ENCODE measurements at regions not wholly inside any gene's neighbourhood (a gene's known extent, or its start where the extent isn't known, plus 50 kb on each side); places are given as distances from the start of the nearest gene placed in this dataset.

DNA sequence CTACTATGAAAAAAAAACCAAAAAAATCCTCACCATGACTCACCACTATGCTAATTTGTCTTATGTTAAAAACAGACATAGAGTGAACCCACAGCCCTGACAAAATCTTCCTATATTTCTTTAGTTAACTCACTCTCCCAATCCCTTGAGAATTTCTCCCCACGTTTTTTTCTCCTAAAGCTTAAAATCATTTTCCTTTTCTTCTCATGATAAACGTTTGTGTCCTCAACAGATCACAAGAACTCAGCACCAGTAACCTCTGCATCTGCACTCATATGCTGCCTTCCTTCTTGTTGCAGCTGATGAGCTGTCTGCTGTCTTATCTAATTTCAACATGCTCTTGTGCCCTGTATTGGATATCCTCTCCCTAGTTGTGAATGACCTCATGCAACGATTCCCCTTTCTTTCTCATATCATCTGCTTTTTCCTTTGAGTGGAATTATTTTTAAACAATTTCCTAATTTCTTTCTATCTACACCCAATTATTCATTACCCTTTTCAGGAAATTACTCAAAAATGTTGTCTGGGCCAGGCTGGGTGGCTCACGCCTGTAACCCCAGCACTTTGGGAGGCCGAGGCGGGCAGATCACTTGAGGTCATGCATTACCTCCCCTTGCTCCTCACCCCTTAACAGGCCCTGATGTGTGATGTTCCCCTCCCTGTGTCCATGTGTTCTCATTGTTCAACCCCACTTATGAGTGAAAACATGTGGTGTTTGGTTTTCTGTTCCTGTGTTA is 427.5 kb upstream of the MGAT4C start:
- Histone ChIP-seq H3K9me1 (replicated peaks; ENCODE audit: control insufficient read depth, extremely low read depth, insufficient read depth, low read length) (no peaks in the 10 kb centered on the region), H3K4me2 (ENCODE audit: insufficient read depth, low read length) (no peak overlapping the region), H3K36me3 (ENCODE audit: control insufficient read depth in 2 of 2, extremely low read depth in 1 of 2, insufficient read depth in 2 of 2, low read length in 2 of 2) (no peaks in the 10 kb centered on the region), H3K79me2 (ENCODE audit: control insufficient read depth, insufficient read depth, low read length) (no peaks in the 10 kb centered on the region), H3K9ac (replicated peaks; ENCODE audit: extremely low read depth, insufficient read depth, low read length) (no peak overlapping the region), H3K4me3 (replicated peaks in 1 of 3; ENCODE audit: insufficient read depth in 1 of 3, low read depth in 1 of 3, low read length in 3 of 3) (no peak overlapping the region), H3K9me3 (replicated peaks; ENCODE audit: control insufficient read depth, insufficient read depth, low read length) (no peaks in the 10 kb centered on the region), H3K4me1 (ENCODE audit: control insufficient read depth, extremely low read depth, insufficient read depth, low read length) (no peaks in the 10 kb centered on the region), H3K27me3 (ENCODE audit: control insufficient read depth in 2 of 2, insufficient read depth in 2 of 2, low read length in 2 of 2) (no peaks in the 10 kb centered on the region), H4K20me1 (replicated peaks; ENCODE audit: control insufficient read depth, extremely low read depth, insufficient read depth, low read length) (no peaks in the 10 kb centered on the region), H3K27ac (ENCODE audit: insufficient read depth, low read depth, low read length) (no peak overlapping the region), H2AFZ (ENCODE audit: low read depth, low read length) (no peak overlapping the region)
- dilution Hi-C loops (cut with MboI; ENCODE audit: extremely low pct_ligation_motif_present, low sequenced_read_pairs) = no loop called here
- POLR2A ChIA-PET = no interaction called here
- intact Hi-C loops (cut with micrococcal nuclease) = no loop called here
- FAIRE-seq = no peak
- no TSS peak for BruUV-seq (replicated peaks)
- CTCF ChIA-PET = interaction anchor here (1.3 kb wide), 1 partner anchor 34 kb away, joined by 3 read pairs; no protein-coding TSS in a partner anchor
- no peak for TF ChIP-seq JUN (IDR thresholded peaks at IDR 0.05; ENCODE audit: borderline replicate concordance, insufficient read depth, insufficient read length, low read depth)
- TF ChIP-seq, protein P1, sequence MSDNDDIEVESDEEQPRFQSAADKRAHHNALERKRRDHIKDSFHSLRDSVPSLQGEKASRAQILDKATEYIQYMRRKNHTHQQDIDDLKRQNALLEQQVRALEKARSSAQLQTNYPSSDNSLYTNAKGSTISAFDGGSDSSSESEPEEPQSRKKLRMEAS (IDR thresholded peaks at IDR 0.05; ENCODE audit: insufficient read depth, insufficient read length) = no peak
- TF ChIP-seq, protein P2, sequence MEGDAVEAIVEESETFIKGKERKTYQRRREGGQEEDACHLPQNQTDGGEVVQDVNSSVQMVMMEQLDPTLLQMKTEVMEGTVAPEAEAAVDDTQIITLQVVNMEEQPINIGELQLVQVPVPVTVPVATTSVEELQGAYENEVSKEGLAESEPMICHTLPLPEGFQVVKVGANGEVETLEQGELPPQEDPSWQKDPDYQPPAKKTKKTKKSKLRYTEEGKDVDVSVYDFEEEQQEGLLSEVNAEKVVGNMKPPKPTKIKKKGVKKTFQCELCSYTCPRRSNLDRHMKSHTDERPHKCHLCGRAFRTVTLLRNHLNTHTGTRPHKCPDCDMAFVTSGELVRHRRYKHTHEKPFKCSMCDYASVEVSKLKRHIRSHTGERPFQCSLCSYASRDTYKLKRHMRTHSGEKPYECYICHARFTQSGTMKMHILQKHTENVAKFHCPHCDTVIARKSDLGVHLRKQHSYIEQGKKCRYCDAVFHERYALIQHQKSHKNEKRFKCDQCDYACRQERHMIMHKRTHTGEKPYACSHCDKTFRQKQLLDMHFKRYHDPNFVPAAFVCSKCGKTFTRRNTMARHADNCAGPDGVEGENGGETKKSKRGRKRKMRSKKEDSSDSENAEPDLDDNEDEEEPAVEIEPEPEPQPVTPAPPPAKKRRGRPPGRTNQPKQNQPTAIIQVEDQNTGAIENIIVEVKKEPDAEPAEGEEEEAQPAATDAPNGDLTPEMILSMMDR (IDR thresholded peaks at IDR 0.05; ENCODE audit: extremely low read depth in 1 of 2, insufficient read depth in 1 of 2, low read depth in 1 of 2, low read length in 2 of 2) = no peak
- TF ChIP-seq FOS (IDR thresholded peaks at IDR 0.05; ENCODE audit: borderline replicate concordance, insufficient read depth, low read length) = no peak
- no peak for TF ChIP-seq EZH2 (IDR thresholded peaks at IDR 0.05; ENCODE audit: borderline replicate concordance, low read depth, low read length, severe bottlenecking)
- TF ChIP-seq POLR2A (IDR thresholded peaks at IDR 0.05; ENCODE audit: low read depth, low read length) = no peak
- TF ChIP-seq MYC (IDR thresholded peaks at IDR 0.05; ENCODE audit: low read depth, low read length) = no peak
- no peak for TF ChIP-seq POLR2AphosphoS5 (IDR thresholded peaks at IDR 0.05; ENCODE audit: insufficient read depth, low read depth, low read length)
- TF ChIP-seq GATA2 (IDR thresholded peaks at IDR 0.05; ENCODE audit: insufficient read depth, insufficient read length, low read depth, low read length) = no peak
- DNase-seq (ENCODE audit: low read depth, low spot score) = no peak

All from endothelial cell of umbilical vein (primary cell).